Stomach smooth muscle (tissue), 2 donors: ENCODE measurements at regions not wholly inside any gene's neighbourhood (a gene's known extent, or its start where the extent isn't known, plus 50 kb on each side); places are given as distances from the start of the nearest gene placed in this dataset.

ENCODE experiments used
- H3K27ac ChIP-seq: one replicate; pipeline ENCODE4 v1.7.0; 2013; ENCODE audit warnings: mild to moderate bottlenecking, low read length, inconsistent platforms
- H3K27me3 ChIP-seq, 2 donors: one replicate each; pipeline ENCODE4 v1.7.0; 2013; ENCODE audit warnings: low read length in 2 of 2; ENCODE audit not compliant: insufficient read depth in 2 of 2, control insufficient read depth in 1 of 2
- H3K36me3 ChIP-seq, 2 donors: one replicate each; pipeline ENCODE4 v1.7.0; 2013; ENCODE audit warnings: low read length in 2 of 2; ENCODE audit not compliant: control insufficient read depth in 2 of 2, insufficient read depth in 2 of 2
- H3K4me1 ChIP-seq: one replicate; pipeline ENCODE4 v1.7.0; 2013; ENCODE audit warnings: low read length; ENCODE audit not compliant: control insufficient read depth, insufficient read depth
- H3K4me3 ChIP-seq, 2 donors: one replicate each; pipeline ENCODE4 v1.7.0; 2013; ENCODE audit warnings: low read length in 2 of 2
- H3K9ac ChIP-seq, 2 donors: one replicate each; pipeline ENCODE4 v1.7.0; 2013; ENCODE audit warnings: low read length in 2 of 2, mild to moderate bottlenecking in 1 of 2
- H3K9me3 ChIP-seq, 2 donors: one replicate each; pipeline ENCODE4 v1.7.0; 2013; ENCODE audit warnings: low read length in 2 of 2; ENCODE audit not compliant: control insufficient read depth in 2 of 2
- donor health status: healthy.
- donor health status: Pancreatic carcinoma.

DNA sequence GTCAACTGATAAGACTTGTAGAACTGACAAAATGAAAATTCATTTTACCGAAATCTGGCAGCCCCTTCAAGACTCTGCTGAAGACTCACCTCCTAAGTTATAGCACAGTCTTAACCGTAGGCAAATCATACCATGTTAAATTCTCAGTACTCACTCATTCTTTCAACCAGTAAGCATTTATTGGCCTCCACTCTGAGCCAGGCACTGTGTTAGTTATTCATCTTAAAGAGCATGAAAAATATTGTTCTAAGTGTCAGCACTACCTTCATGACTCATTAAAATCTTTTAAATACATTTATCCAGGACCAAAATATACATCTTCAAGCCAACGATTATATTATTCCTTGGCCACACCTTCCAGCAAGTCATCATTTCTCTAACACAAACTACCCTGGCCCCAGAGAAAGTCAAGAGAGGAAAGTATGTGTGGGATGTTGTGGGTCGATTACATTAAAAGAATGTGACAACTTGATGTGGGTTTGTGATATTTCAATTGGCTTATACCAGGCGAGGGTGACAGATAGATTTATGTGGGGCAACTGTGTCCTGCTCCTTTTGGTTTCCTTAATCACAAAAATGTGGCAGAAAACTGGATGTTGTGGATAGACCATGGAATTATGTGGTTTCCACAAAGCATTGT, 55.0 kb downstream of the TMEM30B start:
- Histone ChIP-seq H3K4me1 (no peaks in the 10 kb centered on the region), H3K4me3 (no peak overlapping the region), H3K27ac (no peak overlapping the region), H3K36me3 (no peaks in the 10 kb centered on the region), H3K27me3 (peaks cover 2 to 4% of the 10 kb centered on the region in 2 donors), H3K9me3 (no peaks in the 10 kb centered on the region), H3K9ac (no peak overlapping the region)

DNA sequence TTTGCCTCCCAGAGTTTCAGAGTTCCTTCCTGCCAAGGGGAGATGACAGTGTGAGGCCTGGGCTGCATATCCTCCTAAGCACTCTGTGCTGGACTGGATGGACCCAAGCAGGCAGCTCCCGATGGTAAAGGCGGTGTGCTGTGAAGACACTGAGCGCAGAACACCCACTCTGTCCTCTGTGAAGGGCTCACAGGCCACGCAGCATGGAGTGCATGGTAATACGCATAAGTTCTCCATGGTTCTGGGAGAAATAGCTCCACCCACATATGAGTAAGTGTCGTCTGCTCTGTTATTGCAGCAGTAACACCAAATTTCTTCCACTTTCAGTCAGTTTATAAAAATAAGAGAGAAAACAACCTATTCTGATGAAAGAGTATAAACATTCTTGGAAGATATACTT, 55.8 kb downstream of the TMEM30B start:
- Histone ChIP-seq H3K36me3 (no peaks in the 10 kb centered on the region), H3K4me1 (no peaks in the 10 kb centered on the region), H3K27me3 (peaks cover 2 to 4% of the 10 kb centered on the region in 2 donors), H3K9me3 (no peaks in the 10 kb centered on the region), H3K9ac (no peak overlapping the region), H3K27ac (no peak overlapping the region), H3K4me3 (no peak overlapping the region)

DNA sequence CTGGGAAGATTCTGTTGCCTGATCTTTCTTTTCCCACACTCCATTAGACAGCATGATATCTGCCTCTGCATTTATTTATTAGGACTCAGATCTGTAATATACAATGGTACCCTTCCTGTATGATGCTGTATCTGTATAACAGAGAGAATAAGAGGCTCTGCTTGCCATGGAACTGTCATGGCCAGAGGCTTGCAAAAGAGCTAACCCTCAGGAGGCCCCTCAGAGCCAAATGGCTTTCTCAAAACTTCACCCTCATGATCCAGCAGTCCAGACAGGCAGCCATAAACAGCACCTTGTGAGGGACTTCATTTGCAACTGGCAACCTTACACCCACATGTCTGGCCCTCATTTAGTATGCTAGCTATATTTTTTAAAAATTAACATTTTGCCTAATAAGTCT, 57.6 kb downstream of the TMEM30B start:
- no peak overlapping the region for H3K4me3 ChIP-seq
- peaks cover 2% of the 10 kb centered on the region for H3K4me1 ChIP-seq
- H3K9me3 ChIP-seq, result no peaks in the 10 kb centered on the region
- H3K27me3 ChIP-seq, result peaks cover 2 to 4% of the 10 kb centered on the region in 2 donors
- H3K27ac ChIP-seq, result no peak overlapping the region
- no peak overlapping the region for H3K9ac ChIP-seq
- H3K36me3 ChIP-seq, result no peaks in the 10 kb centered on the region

DNA sequence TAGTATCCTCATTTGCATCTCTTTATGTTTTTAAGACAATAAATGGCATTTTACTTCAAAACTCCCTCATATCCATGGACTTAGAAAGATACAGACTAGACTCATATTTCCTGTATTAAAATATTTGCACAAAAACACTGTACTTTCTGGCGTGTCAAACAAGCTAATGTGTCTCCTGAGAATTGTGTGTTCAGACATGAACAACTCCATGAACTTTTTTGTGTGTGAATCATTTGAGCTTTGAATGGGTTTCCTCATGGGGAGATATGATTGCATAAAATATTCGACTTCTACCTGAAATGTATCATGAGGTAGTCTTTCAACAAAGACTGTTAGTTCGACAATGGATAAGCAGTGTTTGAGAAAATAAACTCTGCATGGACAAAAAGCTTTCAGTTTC, 58.8 kb downstream of the TMEM30B start:
- H3K36me3 ChIP-seq, result no peaks in the 10 kb centered on the region
- H3K9me3 ChIP-seq, result no peaks in the 10 kb centered on the region
- H3K4me1 ChIP-seq, result peaks cover 3% of the 10 kb centered on the region
- H3K27me3 ChIP-seq, result peaks cover 2 to 4% of the 10 kb centered on the region in 2 donors
- H3K4me3 ChIP-seq, result no peak overlapping the region
- H3K9ac ChIP-seq, result no peak overlapping the region
- H3K27ac ChIP-seq, result no peak overlapping the region

DNA sequence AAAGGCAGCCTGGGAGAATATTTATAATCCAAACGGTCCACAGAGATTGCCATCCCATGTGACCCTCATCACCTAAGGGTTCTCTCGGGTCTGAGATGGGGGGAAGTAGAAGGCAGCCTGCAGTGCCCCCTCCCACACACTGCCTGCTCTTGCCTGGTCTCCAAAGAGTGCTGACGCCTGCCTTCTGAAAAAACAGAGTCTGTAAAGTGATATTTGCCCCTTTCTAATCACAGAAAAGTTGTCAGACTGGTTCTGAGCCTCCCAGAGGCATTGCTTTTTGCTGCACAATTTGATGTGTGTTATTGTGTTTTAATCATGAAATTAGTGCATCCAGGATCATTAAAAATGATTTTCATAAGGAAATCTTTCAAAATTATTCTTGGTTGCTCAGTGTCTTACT, 59.2 kb downstream of the TMEM30B start:
- Histone ChIP-seq H3K9ac (no peak overlapping the region), H3K9me3 (no peaks in the 10 kb centered on the region), H3K27me3 (peaks cover 2 to 4% of the 10 kb centered on the region in 2 donors), H3K4me1 (peaks cover 3% of the 10 kb centered on the region), H3K36me3 (no peaks in the 10 kb centered on the region), H3K27ac (no peak overlapping the region), H3K4me3 (no peak overlapping the region)

DNA sequence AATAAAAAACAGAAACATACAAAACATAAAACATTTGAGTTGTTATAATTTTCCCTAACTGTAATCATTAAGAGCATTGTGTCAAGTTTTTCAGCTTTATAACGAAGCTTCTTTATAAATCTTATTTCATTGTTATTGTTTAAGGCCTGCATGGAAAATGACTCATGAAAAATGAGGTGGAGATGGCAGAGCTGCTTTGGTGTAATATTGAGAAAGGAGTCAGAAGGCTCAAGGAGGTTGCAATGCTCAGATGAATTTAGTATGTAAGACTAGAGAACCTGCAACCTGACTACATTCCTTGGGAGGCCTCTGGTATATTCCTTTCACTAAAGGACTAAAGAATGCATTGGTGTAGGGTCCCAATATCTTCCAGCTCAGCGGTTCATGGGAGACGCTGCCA, 61.5 kb downstream of the TMEM30B start:
- H3K27me3 ChIP-seq, result peaks cover 2 to 4% of the 10 kb centered on the region in 2 donors
- no peak overlapping the region for H3K9ac ChIP-seq
- H3K4me3 ChIP-seq, result no peak overlapping the region
- peaks cover 3% of the 10 kb centered on the region for H3K4me1 ChIP-seq
- H3K9me3 ChIP-seq, result no peaks in the 10 kb centered on the region
- no peak overlapping the region for H3K27ac ChIP-seq
- H3K36me3 ChIP-seq, result no peaks in the 10 kb centered on the region

DNA sequence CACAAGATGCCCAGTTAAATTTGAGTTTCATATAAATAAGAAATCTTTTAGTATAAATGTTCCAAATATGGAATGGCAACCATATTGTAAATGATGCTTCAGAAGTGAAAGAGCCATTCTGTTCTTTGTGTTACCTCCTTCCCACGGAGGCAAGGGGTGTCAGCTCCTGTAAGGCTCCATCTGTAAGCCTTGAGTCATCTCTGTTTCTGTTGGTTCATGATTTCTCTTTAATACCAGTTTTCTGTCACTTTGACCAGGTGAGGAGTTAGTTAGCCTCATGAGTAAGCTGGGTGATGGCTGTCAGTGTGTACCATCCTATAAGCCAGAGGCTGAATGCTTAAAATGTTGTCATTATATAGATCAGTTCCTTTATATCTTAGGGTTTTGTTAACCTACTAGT, 61.9 kb downstream of the TMEM30B start:
- Histone ChIP-seq H3K4me3 (no peak overlapping the region), H3K27ac (no peak overlapping the region), H3K9ac (no peak overlapping the region), H3K36me3 (no peaks in the 10 kb centered on the region), H3K27me3 (peaks cover 2 to 4% of the 10 kb centered on the region in 2 donors), H3K4me1 (peaks cover 3% of the 10 kb centered on the region), H3K9me3 (no peaks in the 10 kb centered on the region)

DNA sequence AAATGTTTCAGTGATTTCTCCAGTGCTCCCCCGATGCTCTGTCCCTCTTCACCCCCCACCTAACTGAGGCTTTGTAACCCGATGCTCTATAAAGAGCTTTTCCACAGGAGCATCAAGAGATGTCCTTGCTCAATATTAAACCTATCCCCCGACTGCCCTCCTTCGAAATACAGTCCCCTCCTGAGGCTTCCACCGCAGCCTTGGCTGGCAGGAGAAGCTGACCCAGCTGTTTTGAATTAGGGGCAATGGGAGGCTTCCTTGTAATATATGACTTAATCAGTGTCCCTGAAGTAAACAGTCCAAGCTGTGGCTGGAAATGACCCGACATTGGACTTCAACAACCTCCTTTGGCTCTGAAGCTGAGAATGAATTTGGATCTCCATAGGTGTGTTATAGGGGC, 62.4 kb downstream of the TMEM30B start:
- Histone ChIP-seq H3K4me1 (peaks cover 3% of the 10 kb centered on the region), H3K36me3 (no peaks in the 10 kb centered on the region), H3K27me3 (peaks cover 2 to 4% of the 10 kb centered on the region in 2 donors), H3K9me3 (no peaks in the 10 kb centered on the region), H3K27ac (no peak overlapping the region), H3K9ac (no peak overlapping the region), H3K4me3 (no peak overlapping the region)

DNA sequence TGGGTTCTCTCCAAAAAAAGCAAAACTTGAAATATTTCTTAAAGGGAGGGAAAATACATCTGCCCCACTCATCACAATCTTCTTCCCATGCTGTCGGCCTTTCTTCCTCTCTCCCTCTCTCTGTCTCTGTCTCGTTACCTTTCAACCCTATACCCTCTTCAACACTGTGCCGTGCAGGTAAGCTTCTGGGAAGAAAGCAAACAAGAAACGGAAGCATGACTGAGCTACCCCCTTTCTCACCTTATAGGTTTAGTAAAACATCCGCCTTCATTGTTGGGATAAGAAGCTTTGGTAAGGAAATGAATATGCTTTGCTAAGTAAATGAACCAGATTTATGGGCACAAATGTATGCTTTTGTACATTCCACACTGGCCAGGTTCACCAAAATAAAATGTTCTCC, 63.0 kb downstream of the TMEM30B start:
- no peak overlapping the region for H3K27ac ChIP-seq
- no peaks in the 10 kb centered on the region for H3K36me3 ChIP-seq
- H3K4me1 ChIP-seq, result peaks cover 3% of the 10 kb centered on the region
- no peak overlapping the region for H3K9ac ChIP-seq
- peaks cover 2 to 4% of the 10 kb centered on the region in 2 donors for H3K27me3 ChIP-seq
- no peak overlapping the region for H3K4me3 ChIP-seq
- no peaks in the 10 kb centered on the region for H3K9me3 ChIP-seq

DNA sequence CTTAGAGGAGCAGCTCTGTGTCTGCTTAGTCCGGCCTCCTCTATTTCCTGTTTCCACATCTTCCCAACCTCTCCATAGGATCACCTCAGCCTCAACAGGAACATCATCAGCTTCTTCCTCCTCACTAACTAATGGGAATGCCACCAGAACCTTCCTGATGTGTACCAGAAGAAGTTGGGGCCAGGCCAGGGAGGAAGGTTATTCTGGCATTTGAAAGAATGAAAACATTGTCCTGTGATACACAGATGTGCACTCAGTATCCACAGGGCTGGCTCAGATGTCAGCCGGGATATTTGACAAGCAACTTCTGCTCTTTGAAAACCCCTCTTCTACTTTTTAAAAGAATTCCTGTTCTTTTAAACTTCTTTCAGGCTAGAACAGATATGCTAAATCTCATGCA, 63.6 kb downstream of the TMEM30B start:
- no peaks in the 10 kb centered on the region for H3K9me3 ChIP-seq
- H3K27ac ChIP-seq, result no peak overlapping the region
- H3K4me1 ChIP-seq, result peaks cover 3% of the 10 kb centered on the region
- peaks cover 2 to 4% of the 10 kb centered on the region in 2 donors for H3K27me3 ChIP-seq
- H3K36me3 ChIP-seq, result no peaks in the 10 kb centered on the region
- no peak overlapping the region for H3K9ac ChIP-seq
- no peak overlapping the region for H3K4me3 ChIP-seq

DNA sequence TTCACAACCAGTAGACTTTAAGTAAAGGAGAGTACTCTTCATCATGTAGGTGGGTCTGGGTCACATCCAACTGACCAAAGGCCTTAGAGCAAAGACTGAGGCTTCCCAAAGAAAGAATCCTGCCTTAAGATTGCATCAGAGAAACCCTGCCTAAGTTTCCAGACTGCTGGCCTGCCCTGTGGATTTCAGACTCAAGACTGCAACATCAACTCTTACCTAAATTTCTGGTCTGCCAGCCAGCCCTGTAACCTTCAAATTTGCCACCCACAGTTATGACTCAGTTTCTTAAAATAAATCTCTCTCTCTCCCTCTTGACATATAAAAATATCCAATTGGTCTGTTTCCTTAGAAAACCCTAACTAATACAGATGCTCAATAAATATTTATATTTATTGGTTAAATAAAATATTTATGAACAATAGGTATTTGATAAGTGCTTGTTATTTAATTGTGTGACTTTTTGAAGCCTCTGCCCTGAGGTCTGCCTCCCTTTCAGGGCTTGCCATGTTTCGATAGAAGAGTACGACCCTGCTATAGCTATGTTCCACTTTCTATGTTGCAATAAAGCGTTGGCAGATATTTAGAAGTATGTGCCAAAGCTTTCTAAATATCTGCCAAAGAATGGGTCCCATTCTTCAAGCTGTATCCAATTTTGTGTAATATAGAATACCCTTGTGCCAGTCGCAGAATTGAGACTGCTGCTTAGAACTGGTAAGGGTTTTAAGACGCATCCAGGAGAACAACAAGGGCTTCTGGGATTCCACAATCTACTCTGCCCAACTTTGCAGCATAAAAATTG, 65.7 kb downstream of the TMEM30B start:
- H3K9me3 ChIP-seq, result no peaks in the 10 kb centered on the region
- H3K4me3 ChIP-seq, result no peak overlapping the region
- no peak overlapping the region for H3K9ac ChIP-seq
- H3K4me1 ChIP-seq, result peaks cover 3% of the 10 kb centered on the region
- no peak overlapping the region for H3K27ac ChIP-seq
- H3K36me3 ChIP-seq, result no peaks in the 10 kb centered on the region
- H3K27me3 ChIP-seq, result no peaks in the 10 kb centered on the region
